Motor neuron (in vitro differentiated cells): ENCODE measurements at regions not wholly inside any gene's neighbourhood (a gene's known extent, or its start where the extent isn't known, plus 50 kb on each side); places are given as distances from the start of the nearest gene placed in this dataset.
"Not testable (repeated sequence)": the region's sequence is repeated elsewhere in the genome, so short reads cannot be mapped to it uniquely, and the experiment has no call there.

Source experiments
- ATAC-seq, 8 experiments: fragments of 200-7000 bp; cut with Tn5 transposase; replicated peaks in 6 of 8; 2 replicates each; pipeline ENCODE4 v1.8.0; 2021; ENCODE audit warnings: mild to moderate bottlenecking in 8 of 8, moderate library complexity in 8 of 8
- H3K27ac ChIP-seq, 2 donors: fragments of 250-450 bp; sonication (Bioruptor Pico); 2 replicates each; pipeline ENCODE4 v1.9.0; 2021; ENCODE audit warnings: antibody characterized with exemption in 2 of 2, mild to moderate bottlenecking in 2 of 2, moderate library complexity in 1 of 2
- H3K4me1 ChIP-seq, 2 donors: fragments of 250-450 bp; sonication (Bioruptor Pico); replicated peaks in 1 of 2; 2 replicates each; pipeline ENCODE4 v1.6.1; 2021; ENCODE audit warnings: antibody characterized with exemption in 2 of 2, mild to moderate bottlenecking in 2 of 2, moderate library complexity in 1 of 2
- H3K4me3 ChIP-seq, 5 donors: fragments of 250-450 bp; sonication (Bioruptor Pico); 2 replicates each; pipeline ENCODE4 v1.9.0; 2021; ENCODE audit warnings: antibody characterized with exemption in 5 of 5, mild to moderate bottlenecking in 5 of 5, moderate library complexity in 4 of 5
- WGBS, 10 experiments: fragments of 450-650 bp; shearing (Covaris generic); methylation state at CpG; one replicate each; pipeline ENCODE4 v1.0.0; 2022; 5-methylcytosine and 5-hydroxymethylcytosine counted together
- in situ Hi-C, 9 experiments: fragments of 400-800 bp; cut with MboI; loops; one replicate each; pipeline ENCODE4 v1.15.0; 2021; ENCODE audit warnings: low sequenced_read_pairs in 9 of 9, low pct_unique_long_range_greater_than_20kb in 2 of 9; ENCODE audit not compliant: unreplicated experiment in 9 of 9

GRCh38 chr9:82732928-82733327 lies 330.0 kb downstream of the RASEF start:
- 11 to 87% (median 71%) methylated on average over 2 to 3 of the region's 3 CpGs; no CpG with 5 or more reads in 1 of the 10 experiments for WGBS, 10 experiments
- ATAC-seq = no peak
- in situ Hi-C loops = no loop called here
- Histone ChIP-seq H3K4me3 (no peak overlapping the region), H3K4me1 (peaks cover 0 to 13% of the 10 kb centered on the region in 2 donors), H3K27ac (no peak overlapping the region)

DNA sequence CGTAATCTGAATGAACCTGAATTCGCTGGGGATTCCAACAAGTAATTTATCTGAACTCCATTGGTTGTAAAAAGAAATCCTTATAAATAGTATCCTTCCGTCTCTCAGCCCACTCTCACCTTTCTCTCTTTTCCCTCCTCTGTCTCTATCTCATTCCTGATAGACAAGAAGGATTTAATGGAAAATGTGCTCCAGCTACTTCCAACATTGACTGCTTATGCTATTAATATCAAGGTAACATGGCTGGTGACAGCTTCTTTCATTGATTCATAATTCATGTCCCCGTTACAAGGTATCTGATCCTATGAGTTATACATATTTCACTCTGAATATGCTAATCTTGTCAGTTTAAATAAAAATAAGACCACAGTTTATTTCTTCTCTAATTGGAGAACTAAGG lies 326.8 kb downstream of the RASEF start:
- Histone ChIP-seq H3K4me3 (no peak overlapping the region), H3K4me1 (peaks cover 0 to 13% of the 10 kb centered on the region in 2 donors), H3K27ac (no peak overlapping the region)
- no peak for ATAC-seq
- WGBS, 10 experiments = 24 to 100% (median 86%) methylated on average over 2 to 4 of the region's 4 CpGs
- in situ Hi-C loops = no loop called here

DNA sequence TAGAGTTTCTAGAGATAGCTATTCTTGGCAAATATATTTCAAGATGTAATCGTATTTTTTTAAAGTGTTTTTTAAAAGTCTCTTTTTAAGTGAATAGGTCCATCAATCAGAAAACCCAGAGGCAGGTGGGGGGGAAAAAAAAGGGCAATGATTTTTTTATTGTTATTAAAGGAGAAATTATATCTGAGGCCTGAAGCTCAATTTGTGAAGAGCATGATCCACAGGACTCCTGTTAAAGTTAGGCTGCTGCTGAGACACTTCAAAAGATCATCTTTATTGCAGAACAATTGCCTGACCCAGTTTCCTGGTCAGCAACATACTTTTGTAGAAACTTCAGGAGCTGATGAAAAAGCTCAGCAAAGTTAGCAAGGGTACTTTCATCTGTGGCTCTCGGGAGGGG lies 326.2 kb downstream of the RASEF start:
- in situ Hi-C loops = no loop called here
- WGBS, 10 experiments = 49 to 100% (median 77%) methylated on average over 1 to 2 of the region's 2 CpGs
- no peak overlapping the region for H3K27ac ChIP-seq
- no peak overlapping the region for H3K4me3 ChIP-seq
- ATAC-seq = no peak
- H3K4me1 ChIP-seq = peaks cover 0 to 13% of the 10 kb centered on the region in 2 donors

DNA sequence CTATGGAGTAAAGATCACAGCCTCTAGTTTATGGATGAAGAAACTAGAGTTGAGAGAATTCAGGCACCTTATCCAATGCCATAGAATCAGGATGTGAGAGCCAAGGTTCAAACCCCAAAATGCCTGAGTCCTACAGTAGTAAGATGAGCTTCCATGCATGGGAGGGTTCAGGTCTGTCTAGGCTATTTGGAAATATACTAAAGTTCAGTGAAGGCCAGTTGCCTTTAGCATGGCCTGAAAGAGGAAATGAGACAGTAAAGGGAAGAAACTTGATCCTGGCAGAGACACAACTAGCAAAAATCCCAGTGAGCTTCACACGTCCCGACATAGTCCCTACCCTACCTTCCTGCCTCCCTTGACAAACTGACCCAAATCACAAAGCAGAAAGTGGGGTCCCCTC lies 317.0 kb downstream of the RASEF start:
- WGBS, 10 experiments = 25 to 90% (median 31%) methylated on average over 2 of the region's 2 CpGs; no CpG with 5 or more reads in 7 of the 10 experiments
- no peak overlapping the region for H3K27ac ChIP-seq
- peaks cover 0 to 4% of the 10 kb centered on the region in 2 donors for H3K4me1 ChIP-seq
- in situ Hi-C loops = no loop called here
- no peak overlapping the region for H3K4me3 ChIP-seq
- no peak for ATAC-seq

DNA sequence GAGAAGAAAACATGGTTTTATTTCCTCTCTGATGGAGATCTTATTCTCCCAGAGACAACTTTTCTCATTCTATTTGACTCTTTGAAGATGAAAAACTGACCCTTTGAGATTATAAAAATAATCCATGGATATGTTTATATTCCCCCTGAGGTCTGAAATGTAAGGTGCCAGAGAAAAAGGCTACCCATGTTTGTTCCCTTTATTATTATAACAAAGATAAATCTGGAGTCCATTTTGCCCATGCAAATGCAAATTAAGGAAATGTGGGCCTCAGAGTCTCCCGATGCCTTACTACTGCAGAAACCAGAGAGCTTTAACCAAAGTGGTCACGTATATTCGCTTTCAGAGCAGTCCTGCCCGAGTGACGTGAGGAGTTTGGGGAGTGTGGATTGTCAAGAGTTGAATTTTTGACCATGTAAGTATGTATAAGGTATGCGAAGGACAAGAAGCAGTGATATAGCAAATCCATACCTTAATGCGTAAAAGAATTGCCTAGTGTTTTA lies 312.5 kb downstream of the RASEF start:
- 31 to 73% (median 42%) methylated on average over 2 to 6 of the region's 7 CpGs for WGBS, 10 experiments
- in situ Hi-C loops = no loop called here
- Histone ChIP-seq H3K27ac (no peak overlapping the region), H3K4me3 (no peak overlapping the region), H3K4me1 (peaks cover 0 to 4% of the 10 kb centered on the region in 2 donors)
- peak in 2 of 8 experiments; percentile 29 to 58 for ATAC-seq

GRCh38 chr9:82757924-82758323 lies 305.0 kb downstream of the RASEF start:
- H3K27ac ChIP-seq = no peak overlapping the region
- peaks cover 10 to 21% of the 10 kb centered on the region in 2 donors for H3K4me1 ChIP-seq
- ATAC-seq = peak in 1 of 8 experiments; percentile 73
- H3K4me3 ChIP-seq = no peak overlapping the region
- in situ Hi-C loops = no loop called here
- WGBS, 10 experiments = 0 to 92% (median 80%) methylated on average over 1 of the region's 1 CpG; no CpG with 5 or more reads in 3 of the 10 experiments

DNA sequence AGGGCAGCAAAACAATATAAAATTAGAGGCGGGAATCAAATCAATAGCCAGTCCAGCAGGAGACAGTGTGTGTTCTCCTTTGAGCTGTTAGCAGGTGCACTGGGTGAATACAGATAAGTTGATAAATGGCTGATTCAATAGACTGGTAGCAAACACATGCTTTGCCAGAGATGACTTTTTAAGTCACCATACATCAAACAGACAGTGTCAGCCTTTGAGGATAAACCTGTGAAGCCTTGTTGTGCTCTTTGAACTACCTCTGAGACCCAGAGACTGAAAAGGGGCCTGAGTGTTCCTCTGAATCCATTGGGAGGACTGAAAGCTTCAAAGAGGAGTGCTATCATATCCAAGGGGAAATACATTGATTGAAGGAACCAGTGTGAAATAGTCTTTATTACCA lies 301.9 kb downstream of the RASEF start:
- WGBS, 10 experiments = 0 to 80% (median 50%) methylated on average over 1 of the region's 1 CpG; no CpG with 5 or more reads in 4 of the 10 experiments
- peak in 5 of 8 experiments; percentile 70 to 87 (median 79) for ATAC-seq
- H3K27ac ChIP-seq = no peak overlapping the region
- in situ Hi-C loops = no loop called here
- H3K4me3 ChIP-seq = no peak overlapping the region
- H3K4me1 ChIP-seq = peaks cover 14 to 38% of the 10 kb centered on the region in 2 donors

DNA sequence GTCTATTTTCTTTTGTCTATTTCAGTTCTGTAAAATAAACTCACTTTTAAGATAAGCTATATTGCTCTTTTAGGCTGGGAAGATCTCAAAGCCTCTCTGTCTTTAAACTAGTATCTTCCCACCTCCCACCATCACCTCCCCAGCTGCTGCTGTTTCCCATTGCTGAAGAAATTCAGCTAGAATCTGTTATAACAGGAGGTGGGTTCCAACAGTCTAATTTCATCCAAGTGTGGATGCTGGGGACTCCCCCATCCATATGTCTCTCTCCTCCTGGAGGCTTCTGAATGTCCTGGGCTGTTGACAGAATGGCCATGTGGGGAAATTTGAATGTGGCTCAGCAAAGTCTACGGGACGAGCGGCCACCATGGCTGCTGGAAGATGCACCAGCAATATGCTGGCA lies 301.0 kb downstream of the RASEF start:
- H3K4me1 ChIP-seq = peaks cover 14 to 38% of the 10 kb centered on the region in 2 donors
- no peak for ATAC-seq
- H3K4me3 ChIP-seq = no peak overlapping the region
- no peak overlapping the region for H3K27ac ChIP-seq
- WGBS, 10 experiments = 80 to 100% (median 85%) methylated on average over 1 to 3 of the region's 3 CpGs; no CpG with 5 or more reads in 7 of the 10 experiments
- in situ Hi-C loops = no loop called here

DNA sequence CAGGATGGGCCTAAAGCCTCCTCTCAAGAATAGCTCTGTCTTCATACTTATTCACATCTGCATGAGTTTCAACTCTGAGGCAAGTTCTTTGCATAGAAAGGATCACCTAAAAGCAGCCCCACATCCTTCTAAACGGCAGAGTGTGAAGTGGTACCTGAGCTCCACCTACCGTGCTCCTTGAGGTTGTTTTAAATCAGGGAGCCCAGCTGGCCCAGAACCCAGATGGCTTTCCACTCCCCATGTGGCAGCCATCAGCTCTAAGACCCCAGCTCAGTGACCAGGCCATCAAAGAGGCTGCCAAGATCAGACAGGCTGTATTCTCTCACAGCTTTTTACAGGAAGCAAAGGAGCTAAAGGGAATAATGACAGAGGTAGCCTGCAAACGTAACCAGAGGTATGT lies 299.3 kb downstream of the RASEF start:
- peak in 7 of 8 experiments; percentile 7 to 58 (median 42) for ATAC-seq
- WGBS, 10 experiments = 6 to 100% (median 38%) methylated on average over 1 to 3 of the region's 3 CpGs; no CpG with 5 or more reads in 1 of the 10 experiments

DNA sequence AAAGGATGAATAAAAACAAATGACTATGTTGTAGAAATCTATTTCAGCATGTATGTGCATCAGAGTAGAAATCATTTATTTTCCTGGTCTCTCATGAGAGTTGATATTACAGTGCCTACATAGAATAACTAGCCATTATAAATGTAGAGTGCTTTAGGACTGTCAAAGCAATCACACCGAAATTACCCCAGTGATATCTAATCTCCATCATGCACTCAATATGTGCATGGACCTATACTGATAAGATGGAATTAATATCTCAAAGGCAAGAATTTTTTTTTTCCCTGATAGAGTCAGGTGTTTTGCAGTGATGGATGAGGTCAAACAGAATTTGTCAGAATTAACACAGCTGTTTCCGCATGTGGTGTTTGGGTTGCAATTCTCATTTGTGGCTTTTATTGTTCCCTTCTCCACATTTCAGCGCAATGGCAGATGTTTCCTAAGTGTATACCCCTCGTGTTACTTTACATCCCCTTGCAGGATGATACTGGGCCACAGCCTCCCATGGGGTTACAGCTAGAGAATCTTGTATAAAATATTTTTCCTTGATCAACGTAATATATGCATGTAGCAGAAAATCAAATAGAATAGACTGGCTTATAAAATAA lies 298.8 kb downstream of the RASEF start:
- 3 to 71% (median 54%) methylated on average over 1 to 5 of the region's 5 CpGs for WGBS, 10 experiments
- in situ Hi-C loops = no loop called here
- H3K4me1 ChIP-seq = peaks cover 14 to 38% of the 10 kb centered on the region in 2 donors
- H3K4me3 ChIP-seq = no peak overlapping the region
- no peak overlapping the region for H3K27ac ChIP-seq
- peak in 5 of 8 experiments; percentile 22 to 72 (median 64) for ATAC-seq

More for the DNA sequence above, 299.3 kb downstream of the RASEF start:
- Histone ChIP-seq H3K27ac (no peak overlapping the region), H3K4me3 (no peak overlapping the region), H3K4me1 (peaks cover 14 to 38% of the 10 kb centered on the region in 2 donors)
- in situ Hi-C loops = no loop called here

- H3K4me3 ChIP-seq, H3K27ac ChIP-seq, H3K4me1 ChIP-seq, ATAC-seq, in situ Hi-C loops: not testable (repeated sequence)
- 49 to 78% methylated on average over 3 to 9 of the region's 20 CpGs; no CpG with 5 or more reads in 8 of the 10 experiments for WGBS, 10 experiments
Observed at GRCh38 chr9:82774707-82775231, 288.2 kb downstream of the RASEF start.

DNA sequence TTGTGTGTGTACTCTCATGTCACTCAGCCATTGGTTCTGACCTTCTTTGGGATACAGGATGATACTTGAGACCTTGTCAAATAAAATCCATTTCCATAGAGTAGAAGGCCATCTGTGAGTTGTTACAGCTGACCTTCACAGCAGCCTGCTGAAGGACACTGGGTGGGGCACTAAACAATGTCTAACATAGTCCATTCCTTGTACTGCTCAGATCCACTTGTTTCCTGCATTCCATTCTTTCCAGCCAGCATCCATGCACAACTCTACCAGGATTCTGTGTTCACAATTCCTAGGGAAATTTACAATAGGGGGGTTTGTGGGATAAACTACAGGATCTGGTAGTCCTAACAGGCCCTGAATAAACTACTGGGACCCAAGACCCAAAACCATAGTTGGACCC lies 286.4 kb downstream of the RASEF start:
- in situ Hi-C loops = no loop called here
- no peak overlapping the region for H3K4me3 ChIP-seq

DNA sequence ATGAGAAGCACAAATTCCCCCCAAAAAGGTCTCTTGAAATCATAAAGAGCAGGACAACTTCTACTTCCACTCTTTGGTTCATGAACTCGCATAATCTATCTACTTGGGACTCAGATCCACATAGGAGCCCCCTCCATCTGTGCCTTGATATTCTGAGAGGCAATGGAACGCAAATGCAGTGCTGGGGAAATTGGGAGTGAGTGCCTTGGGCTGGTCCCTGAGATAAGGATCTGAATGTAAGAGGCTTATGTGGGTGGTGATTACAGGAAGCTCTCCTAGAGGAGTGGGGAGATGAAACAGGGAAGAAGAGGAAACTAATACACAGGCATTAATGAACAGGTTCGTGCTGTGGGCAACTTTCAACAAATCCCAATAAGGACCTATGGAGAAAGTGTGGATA lies 285.6 kb downstream of the RASEF start:
- 0 to 100% (median 87%) methylated on average over 1 to 3 of the region's 3 CpGs; no CpG with 5 or more reads in 2 of the 10 experiments for WGBS, 10 experiments
- Histone ChIP-seq H3K4me3 (no peak overlapping the region), H3K27ac (no peak overlapping the region), H3K4me1 (peaks cover 4 to 8% of the 10 kb centered on the region in 2 donors)
- no peak for ATAC-seq
- in situ Hi-C loops = no loop called here

More for the DNA sequence above, 286.4 kb downstream of the RASEF start:
- Histone ChIP-seq H3K27ac (no peak overlapping the region), H3K4me1 (peaks cover 0 to 2% of the 10 kb centered on the region in 2 donors)
- no peak for ATAC-seq
